A172 (cell line): ENCODE measurements at regions not wholly inside any gene's neighbourhood (a gene's known extent, or its start where the extent isn't known, plus 50 kb on each side); places are given as distances from the start of the nearest gene placed in this dataset.
"Not testable (repeated sequence)": the region's sequence is repeated elsewhere in the genome, so short reads cannot be mapped to it uniquely, and the experiment has no call there.

Experiments used
- DNase-seq: peaks from one replicate; pipeline ENCODE4 v3.0.0-alpha.2; 2015; ENCODE audit warnings: low spot score

DNA sequence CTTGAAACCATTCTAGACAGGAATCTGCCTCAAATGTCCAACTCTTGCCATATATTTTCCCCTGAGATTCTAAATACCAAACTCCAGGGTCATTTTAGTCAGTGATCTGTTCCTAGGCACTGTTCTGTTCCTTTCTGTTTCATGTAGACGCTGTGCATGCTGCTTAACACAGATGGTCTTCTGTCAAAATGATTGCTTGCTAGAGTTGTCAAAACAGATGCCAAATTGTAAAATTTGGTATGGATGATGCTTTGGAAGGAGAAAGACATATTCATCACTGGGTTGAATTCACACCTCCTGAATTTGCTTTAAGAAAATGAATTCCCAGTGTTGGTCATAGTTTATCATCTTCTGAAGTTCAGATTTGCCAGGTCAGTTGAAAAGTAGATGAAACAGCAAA, 425.9 kb downstream of the ETS1 start:
- no peak for DNase-seq

DNA sequence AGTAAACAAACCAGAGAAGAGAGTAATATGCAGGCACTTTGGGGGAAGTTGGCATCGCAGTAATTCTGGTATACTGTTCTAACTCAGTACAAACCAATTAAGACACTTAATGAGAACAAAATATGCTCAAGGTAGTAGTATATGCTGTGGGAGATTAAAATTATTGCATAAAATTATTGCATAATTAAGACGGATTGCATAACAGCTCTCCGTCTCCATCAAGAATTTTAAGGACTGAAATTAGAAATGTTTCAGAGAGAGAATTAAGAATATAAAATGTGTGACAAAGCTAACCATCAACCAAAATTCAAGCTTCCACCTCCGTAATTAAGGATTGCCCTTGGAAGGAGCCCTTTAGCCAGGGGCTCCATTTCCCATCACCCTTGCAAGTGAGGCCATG, 428.5 kb downstream of the ETS1 start:
- no peak for DNase-seq

DNA sequence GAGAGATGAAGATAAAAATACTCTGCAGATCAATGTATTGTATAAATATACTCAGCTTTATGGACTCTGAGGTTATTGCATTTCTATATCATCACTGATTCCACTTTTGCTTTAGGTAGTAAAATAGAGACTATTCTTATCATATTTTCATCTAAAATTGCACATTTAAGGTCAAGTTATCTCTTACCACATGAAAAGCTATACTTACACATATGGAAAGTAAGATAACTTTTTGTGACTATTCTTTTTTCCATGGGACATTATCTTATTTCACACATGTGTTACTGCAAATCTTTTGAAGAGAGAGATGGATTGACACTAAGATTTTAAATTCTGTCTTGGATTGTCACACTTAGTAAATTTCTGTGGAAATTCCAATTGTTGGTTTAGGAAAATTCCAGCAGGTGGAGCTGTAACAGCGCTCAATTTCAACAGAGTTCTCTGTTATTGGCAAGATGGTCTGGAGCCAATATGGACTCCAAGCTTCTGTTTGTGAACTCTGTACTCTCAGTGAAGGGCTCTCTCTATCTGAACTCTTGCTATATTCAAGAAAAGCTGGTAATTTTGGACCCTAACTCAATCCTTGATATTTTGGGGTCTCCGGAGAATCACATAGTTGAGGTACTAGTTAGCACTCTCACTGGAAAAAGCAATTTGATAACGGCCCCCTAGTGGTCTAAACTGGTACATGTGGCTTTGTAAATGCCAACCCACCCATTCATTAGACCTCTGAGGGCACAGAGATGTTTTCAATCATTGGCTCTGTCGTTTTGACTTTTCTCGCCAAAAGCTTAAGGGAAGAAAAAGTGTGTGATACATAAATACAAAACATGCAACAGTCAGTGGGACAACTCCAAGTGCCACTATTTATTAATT, 429.7 kb downstream of the ETS1 start:
- peak; percentile 48 for DNase-seq

DNA sequence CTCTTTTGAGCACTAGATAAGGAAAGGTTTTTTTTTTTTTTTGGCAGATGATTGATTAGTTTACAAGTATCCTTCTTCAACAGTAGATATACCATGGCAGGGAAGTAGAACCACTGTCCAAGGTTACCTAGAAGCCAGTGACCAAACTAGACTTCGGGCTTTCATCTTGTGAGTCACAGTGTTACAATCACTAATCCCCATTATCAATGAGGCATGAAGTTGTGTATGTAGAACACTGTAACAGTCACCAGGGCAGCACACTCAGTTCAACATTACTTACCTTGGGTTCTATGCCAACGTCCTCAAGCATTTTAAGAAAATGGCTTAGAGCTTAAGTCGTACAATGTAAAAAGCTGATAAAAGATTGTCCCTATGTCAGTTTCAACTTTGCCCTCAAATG, 430.9 kb downstream of the ETS1 start:
- no peak for DNase-seq

DNA sequence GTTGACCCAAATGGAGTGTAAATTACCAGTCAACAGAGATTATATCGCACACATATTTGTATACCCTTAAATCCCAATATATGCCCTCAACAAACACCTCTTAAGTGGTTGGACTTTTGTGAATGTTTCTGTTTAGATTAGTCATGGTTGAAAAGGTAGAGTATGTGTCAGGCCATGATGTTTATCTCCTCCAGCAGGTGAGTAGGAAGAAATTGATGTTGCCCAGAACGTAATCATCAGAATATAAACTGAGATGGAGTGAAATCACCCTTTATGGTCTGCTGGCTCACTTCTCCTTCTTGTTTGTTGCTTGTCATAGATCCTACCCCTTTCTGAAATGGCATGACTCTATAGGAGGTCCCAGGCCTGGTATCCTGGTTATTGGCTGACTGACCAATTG, 431.8 kb downstream of the ETS1 start:
- no peak for DNase-seq

DNA sequence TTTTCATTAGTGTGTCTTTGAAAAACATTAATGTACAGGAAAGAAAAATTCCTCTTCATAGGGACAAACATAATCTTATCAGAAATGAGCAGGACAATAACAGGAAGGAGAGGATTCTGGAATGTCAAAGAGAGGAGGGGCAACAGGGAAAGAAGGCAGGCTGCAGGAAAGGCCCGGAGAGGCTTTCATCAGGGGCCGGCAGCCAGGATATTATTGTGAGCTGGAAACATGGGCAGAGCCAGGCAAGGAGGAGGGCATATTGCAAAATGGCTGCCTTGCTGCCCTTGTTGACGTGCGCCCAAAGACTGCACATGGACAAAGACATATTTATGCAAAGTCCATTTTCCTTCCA, 433.7 kb downstream of the ETS1 start:
- DNase-seq, result no peak

DNA sequence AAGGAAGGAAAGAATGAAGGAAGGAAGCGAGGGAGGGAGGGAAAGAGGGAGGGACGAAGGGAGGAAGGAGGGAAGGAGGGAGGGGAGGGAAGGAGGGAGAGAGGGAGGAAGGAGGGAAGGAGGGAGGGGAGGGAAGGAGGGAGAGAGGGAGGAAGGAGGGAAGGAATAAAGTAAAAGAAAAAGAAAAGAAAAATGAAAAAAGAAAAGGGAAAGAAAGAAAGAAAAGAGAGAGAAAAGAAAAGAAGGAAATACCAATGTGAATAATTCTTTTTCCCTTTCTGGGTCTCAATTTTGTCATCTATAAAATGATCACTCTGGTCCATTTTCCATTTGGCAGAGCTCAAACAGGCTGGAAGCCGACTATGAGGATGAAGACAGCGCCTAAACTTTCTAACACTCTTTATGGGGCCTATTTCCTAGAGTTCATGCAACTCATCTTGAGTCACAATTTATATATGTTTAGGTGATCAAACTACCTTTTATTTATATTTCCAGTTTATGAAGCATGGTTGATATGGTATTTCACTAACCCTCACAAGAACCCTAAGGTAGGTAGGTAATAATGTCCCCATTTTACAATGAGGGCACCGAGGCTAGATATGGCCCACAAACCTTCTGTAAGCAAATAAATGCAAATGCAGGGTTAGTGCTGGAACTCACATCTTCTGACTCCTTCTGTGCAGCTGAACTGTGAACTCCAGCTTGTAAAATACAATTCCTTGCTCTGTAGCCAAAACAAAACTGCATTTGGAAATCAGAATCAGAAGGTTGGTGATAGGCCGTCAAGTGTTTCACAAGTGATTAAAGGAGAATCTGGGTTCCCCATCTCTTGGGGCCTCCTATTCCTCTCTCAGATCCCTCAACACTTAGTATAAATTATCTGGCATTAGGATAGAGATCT, 434.3 kb downstream of the ETS1 start:
- no peak for DNase-seq

DNA sequence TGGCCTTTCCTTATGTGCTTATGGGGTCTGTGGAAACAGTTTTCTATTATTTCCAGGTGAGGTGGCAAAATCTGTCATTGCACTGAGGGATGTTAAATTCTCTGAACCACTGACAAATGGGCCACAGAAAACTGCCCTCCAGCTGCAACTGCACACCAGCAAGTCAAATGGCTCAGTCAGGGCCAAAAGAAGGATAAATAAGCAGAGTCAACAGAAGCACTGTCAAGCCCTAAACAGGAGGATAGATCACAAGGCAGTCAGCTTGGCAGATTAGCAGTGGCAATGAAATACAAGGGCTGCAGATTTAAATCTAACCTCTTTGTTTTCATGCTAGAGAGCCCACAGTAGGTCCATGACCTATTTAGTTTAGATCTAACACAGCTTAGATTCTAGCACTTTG, 435.6 kb downstream of the ETS1 start:
- no peak for DNase-seq

DNA sequence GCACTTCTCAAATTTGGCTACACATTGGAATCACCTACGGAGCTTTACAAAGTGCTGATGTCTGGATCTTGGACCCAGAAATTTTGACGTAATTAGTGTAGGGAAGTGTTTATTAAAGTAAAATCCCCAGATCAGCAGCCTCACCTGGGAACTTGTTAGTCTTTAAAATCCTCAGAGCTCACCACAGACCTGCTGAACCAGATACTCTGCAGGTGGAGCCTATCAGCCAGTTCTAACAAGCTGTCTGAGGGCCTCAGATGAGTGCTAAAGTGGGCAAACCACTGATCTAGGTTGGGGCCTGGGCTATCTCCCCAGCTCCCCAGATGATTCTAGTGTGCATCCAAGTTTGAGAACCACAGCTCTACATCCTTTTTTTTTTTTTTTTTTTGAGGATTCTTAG, 436.0 kb downstream of the ETS1 start:
- no peak for DNase-seq

DNA sequence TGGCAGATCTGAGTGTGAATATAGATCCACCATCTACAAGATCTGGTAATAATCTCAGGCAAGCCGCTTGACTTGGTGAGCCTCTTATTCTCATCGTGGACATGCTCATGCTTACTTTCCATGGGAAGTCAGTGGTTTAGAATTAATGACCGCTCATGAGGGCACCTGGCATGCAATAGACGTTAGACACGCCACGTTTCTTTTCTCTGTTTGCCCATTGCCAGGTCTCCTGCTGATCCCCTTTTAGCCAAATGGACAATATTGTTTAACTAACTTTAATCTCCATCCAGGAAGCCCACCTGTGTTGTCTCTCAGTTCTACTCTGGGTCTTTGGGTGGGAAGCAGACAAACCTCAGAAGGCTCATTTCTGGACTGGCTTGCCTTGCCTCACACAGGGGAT, 439.1 kb downstream of the ETS1 start:
- no peak for DNase-seq

DNA sequence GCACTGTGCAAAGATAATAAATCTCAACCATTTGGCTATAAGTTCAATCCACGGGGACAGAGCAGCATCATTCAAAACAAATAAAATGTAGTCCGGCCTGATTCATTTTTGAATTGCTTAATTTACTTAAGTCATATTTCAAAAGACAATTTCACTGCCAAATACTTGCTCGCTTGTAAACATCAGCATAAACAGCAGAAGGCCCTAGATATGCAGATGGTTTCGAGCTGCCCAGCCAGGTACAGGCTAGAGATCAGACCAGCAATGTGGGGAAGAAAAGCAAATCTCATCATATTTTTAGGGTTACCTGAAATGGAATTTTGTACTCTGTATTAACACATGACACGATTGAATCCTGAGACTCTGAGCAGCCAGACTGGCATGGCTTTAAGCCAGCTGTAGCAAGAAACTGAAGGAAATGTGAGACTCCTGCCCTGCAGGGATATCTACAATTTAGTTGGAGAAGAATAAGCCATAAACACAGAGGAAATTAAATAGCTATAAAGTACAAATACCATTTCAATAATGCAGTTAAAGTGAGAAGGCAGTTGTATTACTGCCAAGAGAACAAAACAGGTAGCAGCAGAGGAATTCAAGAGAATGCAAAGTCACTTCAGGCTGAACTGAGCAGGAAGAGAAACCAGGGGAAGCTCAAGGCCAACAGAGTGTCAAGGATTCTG, 440.3 kb downstream of the ETS1 start:
- DNase-seq, result no peak

DNA sequence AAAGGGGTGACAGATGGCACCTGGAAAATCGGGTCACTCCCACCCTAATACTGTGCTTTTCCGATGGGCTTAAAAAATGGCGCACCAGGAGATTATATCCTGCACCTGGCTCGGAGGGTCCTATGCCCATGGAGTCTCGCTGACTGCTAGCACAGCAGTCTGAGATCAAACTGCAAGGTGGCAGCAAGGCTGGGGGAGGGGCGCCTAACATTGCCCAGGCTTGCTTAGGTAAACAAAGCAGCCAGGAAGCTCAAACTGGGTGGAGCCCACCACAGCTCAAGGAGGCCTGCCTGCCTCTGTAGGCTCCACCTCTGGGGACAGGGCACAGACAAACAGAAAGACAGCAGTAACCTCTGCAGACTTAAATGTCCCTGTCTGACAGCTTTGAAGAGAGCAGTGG, 447.1 kb downstream of the ETS1 start:
- not testable (repeated sequence) for DNase-seq

DNA sequence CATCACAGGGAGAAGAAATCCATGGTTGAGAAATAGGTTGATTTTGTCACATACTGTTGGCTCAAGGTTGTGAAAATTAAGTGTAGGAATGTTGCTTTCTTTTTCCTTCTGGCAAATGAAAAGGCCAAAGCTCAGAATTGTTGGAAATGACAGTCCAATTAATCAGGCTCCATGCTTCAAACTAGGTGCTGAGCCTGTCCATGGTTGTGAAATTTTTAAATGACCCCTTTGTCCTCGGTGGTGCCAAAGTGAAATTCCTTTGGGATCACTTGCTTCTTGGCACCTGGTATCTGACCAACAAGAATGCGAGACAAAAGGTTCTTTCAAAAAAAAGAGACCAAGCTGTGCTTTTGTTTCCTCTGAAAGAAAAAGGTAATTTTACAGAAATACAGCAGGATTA, 451.9 kb downstream of the ETS1 start:
- DNase-seq, result peak; percentile 48

DNA sequence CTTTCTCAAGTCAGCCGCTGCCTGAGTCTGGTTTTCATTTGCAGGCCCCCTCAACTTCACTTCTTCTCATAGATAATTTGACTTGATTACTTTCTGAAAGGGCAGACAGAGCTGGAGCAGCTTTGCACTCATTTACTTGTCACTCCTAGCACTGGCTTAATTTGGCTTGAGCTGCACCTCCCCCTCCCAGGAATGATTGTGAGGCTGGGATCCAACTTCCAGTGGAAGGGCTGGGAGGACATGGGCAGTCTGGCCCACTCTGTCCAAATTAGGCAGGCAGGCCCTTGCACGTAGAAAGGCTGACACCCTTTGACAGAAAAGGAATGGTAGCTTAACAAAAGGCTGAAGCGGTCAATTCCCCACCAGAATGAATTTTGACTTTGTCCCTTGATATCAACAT, 453.9 kb downstream of the ETS1 start:
- no peak for DNase-seq

DNA sequence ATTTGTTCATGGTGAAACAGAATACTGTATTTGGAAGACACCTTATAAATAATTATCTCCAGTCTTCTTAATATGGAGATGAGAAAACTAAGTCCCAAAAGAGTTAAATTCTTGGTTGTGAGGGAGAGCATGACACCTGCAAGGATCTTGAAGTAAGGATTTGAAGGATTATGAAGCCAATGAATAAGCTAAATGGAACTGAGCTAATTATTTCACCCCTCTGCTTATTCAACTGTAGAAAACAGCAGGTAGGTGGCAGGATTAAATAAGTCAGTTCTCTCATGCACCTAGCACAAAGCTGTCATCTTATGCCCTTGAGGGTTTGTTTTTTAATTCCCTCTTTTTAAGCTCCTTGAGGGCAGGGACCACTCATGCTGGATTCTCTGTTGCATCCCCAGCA, 457.3 kb downstream of the ETS1 start:
- no peak for DNase-seq

DNA sequence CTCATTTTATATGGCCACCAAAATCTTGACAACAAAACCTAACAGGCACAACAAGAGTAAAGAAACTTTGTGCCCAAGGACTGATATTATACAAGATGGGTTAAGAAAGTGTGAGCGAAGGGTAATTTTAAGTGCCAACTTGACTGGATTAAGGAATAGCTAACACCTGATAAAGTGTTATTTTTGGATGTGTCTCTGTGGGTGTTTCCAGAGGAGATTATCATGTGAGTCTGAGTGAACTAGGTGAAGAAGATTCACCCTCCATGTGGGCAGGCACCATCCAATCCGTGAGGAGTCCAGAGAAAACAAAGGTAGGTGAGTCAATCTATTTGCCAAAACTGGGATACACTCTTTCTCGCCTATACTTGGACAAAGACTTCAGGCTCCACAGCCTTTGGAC, 461.6 kb downstream of the ETS1 start:
- DNase-seq, result no peak

DNA sequence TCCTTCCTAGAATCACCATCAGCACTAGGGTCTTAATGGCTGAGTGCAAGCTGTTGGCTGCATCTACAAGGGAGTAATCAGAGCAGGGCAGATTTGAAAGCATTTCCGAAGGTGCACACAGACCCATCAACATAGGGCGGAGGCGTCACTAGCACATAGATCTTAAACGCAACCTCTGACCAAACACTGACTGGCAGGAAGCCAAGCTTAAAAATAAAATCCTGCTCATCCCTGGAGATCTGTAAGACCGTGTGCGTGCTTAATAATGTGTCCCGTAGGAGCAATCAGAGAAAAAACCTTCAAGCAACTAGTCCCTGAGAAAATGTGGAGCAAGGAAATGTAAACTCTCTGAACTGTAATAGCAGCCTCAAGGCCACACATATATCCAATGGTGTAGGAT, 470.5 kb downstream of the ETS1 start:
- no peak for DNase-seq

DNA sequence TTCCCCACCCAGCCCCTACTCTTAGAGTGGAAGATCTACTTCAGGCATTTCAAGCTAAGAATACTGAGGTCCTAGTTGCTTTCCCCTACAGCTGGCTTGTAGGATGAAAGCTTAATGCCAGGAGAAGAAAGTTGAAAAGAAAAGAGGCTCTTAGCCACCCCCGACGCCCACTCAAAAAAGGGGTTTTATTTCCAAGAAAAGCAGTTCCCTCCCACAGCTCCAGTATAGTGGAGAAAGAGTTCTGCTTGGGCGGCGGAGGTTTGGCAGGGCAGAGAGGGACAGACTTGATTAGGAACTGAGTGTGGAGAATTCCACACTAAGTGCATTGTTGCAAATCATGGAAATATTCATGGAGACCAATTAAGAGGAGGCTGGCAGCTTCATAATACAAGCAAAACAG, 470.9 kb downstream of the ETS1 start:
- no peak for DNase-seq

DNA sequence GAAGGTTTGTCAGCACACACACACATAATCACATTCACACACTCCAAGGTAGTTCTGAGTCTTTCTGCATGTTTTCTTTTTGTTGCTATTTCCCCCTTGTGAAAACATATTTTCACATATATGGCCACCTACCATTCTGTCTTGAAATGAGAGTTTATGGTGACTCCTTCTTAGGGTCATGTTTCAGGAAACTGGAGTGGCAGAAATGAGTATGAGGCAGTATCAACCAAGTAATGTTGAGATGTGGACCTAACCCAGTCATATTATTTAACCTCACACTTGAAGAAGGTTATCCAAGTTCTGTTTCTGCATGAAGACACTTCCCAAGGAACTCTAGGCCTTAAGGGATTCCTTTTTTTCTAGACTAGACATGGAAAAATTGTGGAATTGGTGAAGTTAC, 481.4 kb downstream of the ETS1 start:
- no peak for DNase-seq

DNA sequence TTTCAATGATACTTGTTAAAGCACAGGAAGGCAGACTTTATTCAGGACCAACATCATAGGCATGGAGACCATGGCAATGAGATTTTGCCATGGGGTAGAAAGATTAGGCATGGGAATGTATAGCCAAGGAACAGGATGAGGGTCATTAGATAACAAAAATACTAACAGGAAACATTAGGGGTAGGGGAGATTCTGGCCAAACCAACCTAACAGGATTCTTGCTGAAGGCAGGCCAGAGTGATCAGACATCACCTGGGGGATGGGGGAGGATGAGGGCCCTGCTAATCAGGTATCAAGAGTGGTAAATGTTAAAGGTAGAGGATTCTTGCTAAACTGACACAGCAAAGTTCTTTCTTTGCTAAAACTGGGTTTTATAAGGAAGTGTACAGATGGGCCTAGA, 481.8 kb downstream of the ETS1 start:
- DNase-seq, result no peak

DNA sequence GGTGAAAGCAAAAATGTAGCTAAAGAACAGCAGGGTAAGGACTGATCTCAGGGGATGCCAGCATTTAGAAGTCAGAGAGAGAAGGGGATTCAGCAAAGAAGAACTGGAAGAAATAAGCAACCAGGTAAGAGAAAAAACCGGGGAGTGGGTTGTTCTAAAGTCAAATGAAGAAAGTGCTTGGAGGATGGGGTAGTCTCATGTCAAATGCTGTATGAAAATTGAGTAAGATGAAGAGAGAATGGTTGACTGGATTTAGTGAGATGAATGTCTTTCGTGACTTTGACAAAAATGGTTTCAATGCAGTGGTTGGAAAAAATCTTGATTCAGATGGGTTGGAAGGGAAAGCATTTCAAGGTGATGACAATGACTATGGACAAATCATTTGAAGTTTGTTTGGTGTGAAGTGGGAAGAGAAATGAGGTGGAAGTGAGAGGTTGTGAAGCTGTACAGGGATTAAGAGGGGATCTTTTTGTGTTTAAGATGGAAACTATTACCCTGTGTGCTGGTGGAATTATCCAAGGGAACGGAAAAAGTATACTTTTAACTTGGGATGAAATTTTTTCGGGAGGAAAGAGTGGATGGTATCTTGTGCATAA, 484.0 kb downstream of the ETS1 start:
- DNase-seq, result no peak

DNA sequence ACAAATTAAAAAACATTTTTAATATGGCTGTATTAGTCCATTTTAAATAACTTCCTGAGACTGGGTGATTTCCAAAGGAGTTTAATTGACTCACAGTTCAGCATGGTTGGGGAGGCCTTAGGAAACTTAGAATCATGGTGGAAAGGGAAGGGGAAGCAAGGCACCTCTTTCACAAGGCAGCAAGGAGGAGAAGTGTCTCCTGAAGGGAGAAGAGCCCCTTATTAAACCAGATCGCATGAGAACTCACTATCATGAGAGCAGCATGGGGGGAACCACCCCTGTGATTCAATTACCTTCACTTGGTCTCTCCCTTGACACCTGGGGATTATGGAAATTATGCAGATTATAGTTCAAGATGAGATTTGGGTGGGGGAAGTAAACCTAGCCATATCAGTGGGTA, 488.6 kb downstream of the ETS1 start:
- no peak for DNase-seq
